Nephron progenitor cell (in vitro differentiated cells): ENCODE measurements at regions not wholly inside any gene's neighbourhood (a gene's known extent, or its start where the extent isn't known, plus 50 kb on each side); places are given as distances from the start of the nearest gene placed in this dataset.

ENCODE experiments used
- DNase-seq: peaks from one replicate; pipeline ENCODE4 v3.0.0; 2021
- H3K27ac Mint-ChIP-seq: 2 replicates; pipeline ENCODE4 v1.8.0; 2021; ENCODE audit warnings: mild to moderate bottlenecking, moderate library complexity, mixed read lengths
- H3K27me3 Mint-ChIP-seq: 2 replicates; pipeline ENCODE4 v1.8.0; 2021; ENCODE audit warnings: mild to moderate bottlenecking, low read depth, mixed read lengths; ENCODE audit not compliant: poor library complexity
- H3K36me3 Mint-ChIP-seq: 2 replicates; pipeline ENCODE4 v1.8.0; 2021; ENCODE audit warnings: low read depth, mixed read lengths
- H3K4me1 Mint-ChIP-seq: 2 replicates; pipeline ENCODE4 v1.8.0; 2021; ENCODE audit warnings: mixed read lengths
- H3K4me3 Mint-ChIP-seq: 2 replicates; pipeline ENCODE4 v1.8.0; 2021; ENCODE audit warnings: mild to moderate bottlenecking, moderate library complexity, mixed read lengths
- H3K9me3 Mint-ChIP-seq: 2 replicates; pipeline ENCODE4 v1.8.0; 2021; ENCODE audit warnings: mild to moderate bottlenecking, moderate library complexity, mixed read lengths
- TF ChIP-seq, protein P1 (sequence below): fragments of 200-600 bp; sonication (generic); IDR thresholded peaks from 2 replicates; pipeline ENCODE4 v1.5.0; 2021; ENCODE audit warnings: antibody characterized with exemption

- no peak for DNase-seq
- H3K36me3 Mint-ChIP-seq: no peaks in the 10 kb centered on the region
- TF ChIP-seq, protein P1, sequence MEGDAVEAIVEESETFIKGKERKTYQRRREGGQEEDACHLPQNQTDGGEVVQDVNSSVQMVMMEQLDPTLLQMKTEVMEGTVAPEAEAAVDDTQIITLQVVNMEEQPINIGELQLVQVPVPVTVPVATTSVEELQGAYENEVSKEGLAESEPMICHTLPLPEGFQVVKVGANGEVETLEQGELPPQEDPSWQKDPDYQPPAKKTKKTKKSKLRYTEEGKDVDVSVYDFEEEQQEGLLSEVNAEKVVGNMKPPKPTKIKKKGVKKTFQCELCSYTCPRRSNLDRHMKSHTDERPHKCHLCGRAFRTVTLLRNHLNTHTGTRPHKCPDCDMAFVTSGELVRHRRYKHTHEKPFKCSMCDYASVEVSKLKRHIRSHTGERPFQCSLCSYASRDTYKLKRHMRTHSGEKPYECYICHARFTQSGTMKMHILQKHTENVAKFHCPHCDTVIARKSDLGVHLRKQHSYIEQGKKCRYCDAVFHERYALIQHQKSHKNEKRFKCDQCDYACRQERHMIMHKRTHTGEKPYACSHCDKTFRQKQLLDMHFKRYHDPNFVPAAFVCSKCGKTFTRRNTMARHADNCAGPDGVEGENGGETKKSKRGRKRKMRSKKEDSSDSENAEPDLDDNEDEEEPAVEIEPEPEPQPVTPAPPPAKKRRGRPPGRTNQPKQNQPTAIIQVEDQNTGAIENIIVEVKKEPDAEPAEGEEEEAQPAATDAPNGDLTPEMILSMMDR: no peak
- no peak overlapping the region for H3K27ac Mint-ChIP-seq
- no peak overlapping the region for H3K4me3 Mint-ChIP-seq
- H3K4me1 Mint-ChIP-seq: peaks cover 9% of the 10 kb centered on the region
- no peaks in the 10 kb centered on the region for H3K9me3 Mint-ChIP-seq
- H3K27me3 Mint-ChIP-seq: peaks cover 4% of the 10 kb centered on the region
These were observed 161.9 kb downstream of the PAX1 start for GRCh38 chr20:21867353-21867752.

DNA sequence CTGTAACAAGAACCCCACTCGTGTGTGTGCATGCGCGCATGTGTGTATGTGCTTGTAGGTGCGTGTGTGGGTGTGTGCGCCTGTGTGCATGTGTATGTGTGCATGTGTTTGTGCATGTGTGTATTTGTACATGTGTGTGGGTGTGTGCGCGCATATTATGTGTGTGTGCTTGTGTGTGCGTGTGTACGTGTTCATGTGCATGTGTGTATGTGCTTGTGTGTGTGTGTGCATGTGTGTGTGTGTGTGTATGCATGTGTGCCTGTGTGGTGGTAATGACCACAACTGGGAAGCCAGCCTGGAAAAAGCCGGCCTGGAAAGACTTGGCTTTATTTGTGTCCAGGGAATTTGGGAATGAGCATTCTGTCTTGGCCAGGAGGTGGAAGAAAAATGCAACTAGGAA, 157.5 kb downstream of the PAX1 start:
- DNase-seq: no peak
- no peak overlapping the region for H3K4me3 Mint-ChIP-seq
- no peak overlapping the region for H3K27ac Mint-ChIP-seq
- H3K9me3 Mint-ChIP-seq: peaks cover 16% of the 10 kb centered on the region
- TF ChIP-seq, protein P1: no peak
- H3K27me3 Mint-ChIP-seq: peaks cover 7% of the 10 kb centered on the region
- peaks cover 14% of the 10 kb centered on the region for H3K4me1 Mint-ChIP-seq
- no peaks in the 10 kb centered on the region for H3K36me3 Mint-ChIP-seq

DNA sequence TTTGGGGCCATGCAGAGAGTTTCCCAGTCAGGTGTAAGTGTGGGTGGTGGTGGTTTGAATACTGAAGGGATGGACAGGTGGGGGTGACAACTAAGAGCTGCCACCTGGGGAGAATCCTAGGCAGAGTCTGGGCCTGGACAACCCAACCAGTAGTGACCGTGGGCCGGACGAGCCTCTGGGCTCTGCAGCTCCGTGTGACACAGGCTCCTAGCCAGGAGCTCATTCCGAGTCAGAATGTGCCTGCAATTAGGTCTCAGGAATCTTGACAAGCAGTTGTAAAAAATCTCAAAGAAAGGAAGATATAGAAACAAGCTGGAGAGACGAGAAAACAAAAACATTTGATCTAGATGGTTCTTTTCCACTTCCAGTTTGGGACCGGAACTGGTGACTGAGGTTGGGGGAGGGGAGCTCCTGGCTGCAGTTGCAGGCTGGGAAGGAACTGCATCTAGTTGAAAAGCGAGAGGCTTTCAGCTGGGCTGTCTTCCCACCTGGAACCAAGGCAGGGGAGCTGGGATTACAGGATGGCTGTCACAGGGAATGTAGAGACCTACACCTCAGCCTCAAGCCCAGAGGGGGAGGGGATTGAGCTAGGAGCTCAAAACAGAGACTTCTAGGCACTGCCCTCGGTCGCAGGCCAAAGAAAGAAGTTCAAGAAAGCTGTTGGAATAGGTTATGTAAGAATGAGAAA, 156.9 kb downstream of the PAX1 start:
- H3K4me3 Mint-ChIP-seq: peak overlapping the region; percentile 45
- peak overlapping the region; percentile 88 for H3K27ac Mint-ChIP-seq
- peaks cover 17% of the 10 kb centered on the region for H3K9me3 Mint-ChIP-seq
- H3K36me3 Mint-ChIP-seq: no peaks in the 10 kb centered on the region
- TF ChIP-seq, protein P1: no peak
- peaks cover 7% of the 10 kb centered on the region for H3K27me3 Mint-ChIP-seq
- DNase-seq: peak; percentile 7
- peaks cover 14% of the 10 kb centered on the region for H3K4me1 Mint-ChIP-seq

- Mint-ChIP-seq H3K27me3 (no peaks in the 10 kb centered on the region), H3K36me3 (no peaks in the 10 kb centered on the region), H3K27ac (no peak overlapping the region), H3K9me3 (no peaks in the 10 kb centered on the region), H3K4me1 (no peaks in the 10 kb centered on the region), H3K4me3 (no peak overlapping the region)
- no peak for DNase-seq
- TF ChIP-seq, protein P1: no peak
These were observed 135.5 kb downstream of the PAX1 start for GRCh38 chr20:21840991-21841390.

GRCh38 chr20:21839982-21840381, 134.5 kb downstream of the PAX1 start:
- Mint-ChIP-seq H3K4me1 (no peaks in the 10 kb centered on the region), H3K27me3 (no peaks in the 10 kb centered on the region), H3K27ac (no peak overlapping the region), H3K36me3 (no peaks in the 10 kb centered on the region), H3K4me3 (no peak overlapping the region), H3K9me3 (no peaks in the 10 kb centered on the region)
- TF ChIP-seq, protein P1: no peak
- no peak for DNase-seq

GRCh38 chr20:21836346-21836745, 130.9 kb downstream of the PAX1 start:
- H3K4me3 Mint-ChIP-seq: no peak overlapping the region
- TF ChIP-seq, protein P1: no peak
- DNase-seq: no peak
- peaks cover 12% of the 10 kb centered on the region for H3K4me1 Mint-ChIP-seq
- H3K9me3 Mint-ChIP-seq: peaks cover 10% of the 10 kb centered on the region
- no peaks in the 10 kb centered on the region for H3K36me3 Mint-ChIP-seq
- H3K27me3 Mint-ChIP-seq: no peaks in the 10 kb centered on the region
- no peak overlapping the region for H3K27ac Mint-ChIP-seq
